GM21447 (cell line): ENCODE measurements at regions not wholly inside any gene's neighbourhood (a gene's known extent, or its start where the extent isn't known, plus 50 kb on each side); places are given as distances from the start of the nearest gene placed in this dataset.
"Not testable (repeated sequence)": the region's sequence is repeated elsewhere in the genome, so short reads cannot be mapped to it uniquely, and the experiment has no call there.

Source experiments
- ATAC-seq: cut with Tn5 transposase; IDR thresholded peaks from one replicate; pipeline ENCODE4 v1.9.1; 2021; ENCODE audit not compliant: unreplicated experiment

- no peak for ATAC-seq
Measured at GRCh38 chr3:181354140-181354539, 357.6 kb upstream of the SOX2 start.

DNA sequence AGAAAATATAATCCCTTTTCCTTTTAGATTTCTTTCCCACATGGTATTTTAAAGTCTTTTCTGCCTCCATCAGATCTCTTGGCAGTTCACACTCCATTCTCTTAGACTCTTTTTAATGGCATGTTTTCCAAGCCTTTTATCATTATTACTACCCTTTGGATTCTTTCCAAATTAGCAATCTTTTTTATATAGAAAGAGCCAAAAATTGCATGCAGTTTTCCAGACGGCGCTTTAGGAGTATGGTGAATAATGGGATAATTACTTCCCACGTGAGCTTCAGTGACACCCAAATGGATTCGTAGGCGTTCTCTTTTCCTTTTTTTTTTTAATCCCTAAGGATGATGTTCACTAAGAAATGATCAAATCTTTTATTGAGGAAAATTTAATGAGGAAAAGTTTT, 354.8 kb upstream of the DNAJC19 start:
- ATAC-seq: no peak

- ATAC-seq: no peak
Measured at GRCh38 chr3:181336597-181336996, 347.1 kb upstream of the DNAJC19 start.

- no peak for ATAC-seq
Measured at GRCh38 chr3:181333394-181333793, 343.9 kb upstream of the DNAJC19 start.

DNA sequence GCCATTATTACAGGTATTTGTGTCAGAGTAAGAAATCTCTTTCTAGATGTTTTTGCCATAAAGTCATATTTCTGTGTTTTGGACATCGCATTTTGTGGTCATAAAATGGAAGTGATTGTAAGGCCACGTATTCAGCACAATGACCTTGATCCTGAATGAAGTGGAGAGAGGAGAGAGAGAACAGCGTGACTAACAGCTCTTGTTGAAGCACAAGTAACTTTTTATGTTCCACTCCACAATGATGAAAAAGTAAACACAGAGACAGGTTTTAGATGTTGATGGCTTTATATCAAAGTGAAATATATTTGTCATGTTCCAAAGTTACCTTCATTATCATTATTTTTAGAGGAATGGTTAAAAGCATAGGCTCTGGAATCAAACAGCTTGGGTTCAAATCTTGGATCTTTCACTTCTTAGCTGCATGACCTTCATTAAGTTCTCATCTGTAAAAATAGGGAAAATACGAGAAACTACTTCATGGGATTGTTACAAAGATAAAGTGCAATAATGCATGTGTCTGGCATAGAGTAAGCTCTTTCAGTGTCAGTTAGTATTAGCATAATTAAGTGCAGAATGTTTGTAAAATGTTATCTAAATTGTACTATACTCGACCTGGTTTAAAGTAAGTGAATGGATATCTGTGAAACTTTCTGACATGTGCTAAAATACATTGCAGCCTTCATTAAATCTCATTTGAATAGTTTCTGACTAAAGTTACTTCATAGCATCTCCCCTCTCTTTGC, 341.5 kb upstream of the DNAJC19 start:
- ATAC-seq: no peak

GRCh38 chr3:181330257-181330656, 340.7 kb upstream of the DNAJC19 start:
- no peak for ATAC-seq

DNA sequence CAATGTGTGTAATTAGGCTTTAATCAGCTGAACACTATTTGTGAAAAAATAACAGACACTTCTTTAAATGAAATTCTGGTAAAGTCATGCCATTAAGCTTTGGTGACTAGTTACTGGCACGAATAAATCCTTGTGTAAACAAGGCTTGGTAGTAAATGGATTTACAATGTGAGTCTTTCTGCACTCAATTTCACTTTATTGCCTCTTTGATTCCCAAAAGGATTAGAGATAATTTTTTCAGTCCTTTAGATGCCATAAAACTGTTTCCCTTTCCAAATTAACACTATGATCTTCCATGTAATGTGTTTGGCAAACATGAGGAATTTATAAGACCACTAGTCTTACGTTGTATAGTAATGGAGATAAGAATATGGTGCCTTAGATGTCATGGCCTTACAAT, 339.5 kb upstream of the DNAJC19 start:
- no peak for ATAC-seq

DNA sequence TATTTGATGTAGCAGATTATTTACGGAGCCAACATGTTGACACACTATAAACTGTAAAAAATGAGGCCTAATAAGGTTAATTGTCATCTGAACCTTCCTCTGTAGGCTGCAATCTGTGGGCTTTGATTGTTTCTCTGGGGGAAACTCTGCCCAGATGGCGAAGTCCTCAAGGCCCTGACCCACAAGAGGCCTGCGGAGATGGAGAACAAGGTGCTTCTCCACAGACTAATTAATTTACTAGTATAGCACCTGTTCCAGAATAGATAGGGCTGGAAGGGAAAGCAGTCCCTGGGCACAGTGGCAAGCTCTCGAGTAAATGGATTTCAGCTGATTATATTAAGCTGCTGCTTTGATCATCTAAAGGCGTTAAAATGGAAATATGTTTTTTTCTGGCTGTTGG, 338.8 kb upstream of the DNAJC19 start:
- no peak for ATAC-seq

GRCh38 chr3:181327349-181327748, 337.8 kb upstream of the DNAJC19 start:
- ATAC-seq: no peak

- ATAC-seq: no peak
Measured at GRCh38 chr3:181326637-181327223, 337.2 kb upstream of the DNAJC19 start.

DNA sequence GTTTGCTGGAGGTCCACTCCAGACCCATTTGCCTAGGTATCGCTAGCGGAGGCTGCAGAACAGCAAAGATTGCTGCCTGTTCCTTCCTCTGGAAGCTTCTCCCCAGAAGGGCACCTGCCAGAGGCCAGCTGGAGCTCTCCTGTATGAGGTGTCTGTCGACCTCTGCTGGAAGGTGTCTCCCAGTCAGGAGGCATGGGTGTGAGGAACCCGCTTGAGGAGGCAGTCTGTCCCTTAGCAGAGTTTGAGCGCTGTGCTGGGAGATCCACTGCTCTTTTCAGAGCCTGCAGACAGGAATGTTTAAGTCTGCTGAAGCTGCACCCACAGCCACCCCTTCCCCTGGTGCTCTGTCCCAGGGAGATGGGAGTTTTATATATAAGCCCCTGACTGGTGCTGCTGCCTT, 335.0 kb upstream of the DNAJC19 start:
- ATAC-seq: not testable (repeated sequence)

DNA sequence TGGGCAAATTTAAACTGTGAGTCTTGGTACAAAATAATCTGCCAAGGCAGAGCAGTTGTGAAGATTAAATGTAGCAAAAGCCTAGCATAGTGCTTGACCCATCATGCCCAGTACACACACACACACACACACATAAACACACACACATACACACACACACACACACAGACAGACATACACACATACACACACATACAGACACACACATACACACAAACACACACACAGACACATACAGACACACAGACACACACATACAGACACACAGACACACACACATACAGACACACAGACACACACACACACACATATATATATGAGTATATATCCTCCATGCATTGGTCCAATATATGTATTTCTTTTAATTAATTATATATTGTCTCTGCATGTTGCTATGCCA, 328.8 kb upstream of the DNAJC19 start:
- ATAC-seq: no peak

- ATAC-seq: no peak
Measured at GRCh38 chr3:181317508-181317907, 328.0 kb upstream of the DNAJC19 start.

- no peak for ATAC-seq
Measured at GRCh38 chr3:181316482-181316881, 326.9 kb upstream of the DNAJC19 start.

- no peak for ATAC-seq
Measured at GRCh38 chr3:181313335-181313734, 323.8 kb upstream of the DNAJC19 start.

GRCh38 chr3:181311186-181311585, 321.6 kb upstream of the DNAJC19 start:
- no peak for ATAC-seq

DNA sequence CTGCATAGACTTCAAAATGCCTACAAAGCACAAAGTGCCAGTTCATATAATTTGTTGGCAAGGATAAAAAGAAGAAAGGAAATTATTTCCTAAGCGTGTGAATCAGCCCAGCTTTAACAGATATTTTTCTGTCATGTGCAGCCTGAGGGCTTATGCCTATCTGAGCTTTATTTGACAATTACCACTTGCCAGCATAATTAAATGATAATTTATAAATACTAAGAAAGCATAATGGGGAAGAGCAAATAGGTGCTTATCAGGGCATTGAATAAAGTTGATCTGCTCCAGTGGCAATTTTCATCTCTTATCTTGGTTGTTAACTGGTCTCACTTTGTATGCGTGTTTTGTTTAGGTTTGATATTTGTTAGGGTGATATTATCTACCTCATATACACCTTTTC, 313.4 kb upstream of the DNAJC19 start:
- no peak for ATAC-seq

DNA sequence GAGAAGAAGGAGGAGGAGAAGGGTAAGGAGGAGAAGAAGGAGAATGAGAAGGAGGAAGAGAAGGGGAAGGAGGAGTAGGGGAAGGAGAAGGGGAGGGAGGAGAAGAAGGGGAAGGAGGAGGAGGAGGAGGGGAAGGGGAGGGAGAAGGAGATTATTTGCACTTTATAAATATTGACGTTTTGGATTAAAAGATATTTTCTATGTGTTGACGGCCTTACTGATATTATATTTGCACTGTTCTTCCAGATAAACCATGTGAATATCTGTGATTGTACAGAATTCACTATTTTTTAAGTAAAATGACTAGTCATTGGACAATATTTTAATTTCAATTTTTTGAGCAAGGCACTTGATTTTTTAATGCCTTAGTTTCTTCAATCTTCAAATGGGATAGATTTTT, 310.5 kb upstream of the DNAJC19 start:
- ATAC-seq: no peak

DNA sequence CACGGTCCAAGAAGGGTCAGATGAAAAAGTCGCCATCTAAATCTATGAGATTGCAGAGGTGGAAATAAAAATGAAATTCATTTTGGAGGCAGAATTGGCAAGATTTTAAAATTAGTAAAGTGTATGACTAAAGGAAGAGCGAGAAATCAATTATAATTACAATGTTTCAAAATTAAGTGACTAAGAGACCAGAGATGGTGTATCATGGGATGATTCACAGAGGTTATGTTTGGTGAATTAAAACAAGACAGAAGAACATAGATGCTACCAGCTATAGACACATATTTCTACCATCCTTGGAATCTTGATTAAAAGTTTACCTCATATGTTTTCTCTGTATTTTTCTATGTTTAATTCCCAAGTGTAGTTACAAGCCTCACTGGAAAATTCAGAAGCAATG, 308.9 kb upstream of the DNAJC19 start:
- ATAC-seq: no peak

GRCh38 chr3:181292984-181293383, 303.4 kb upstream of the DNAJC19 start:
- peak; percentile 91 for ATAC-seq

GRCh38 chr3:181290941-181291340, 301.4 kb upstream of the DNAJC19 start:
- ATAC-seq: no peak

- ATAC-seq: no peak
Measured at GRCh38 chr3:181289306-181289705, 299.8 kb upstream of the DNAJC19 start.

- ATAC-seq: no peak
Measured at GRCh38 chr3:181288145-181288544, 298.6 kb upstream of the DNAJC19 start.
